GM21576 (cell line): ENCODE measurements at regions not wholly inside any gene's neighbourhood (a gene's known extent, or its start where the extent isn't known, plus 50 kb on each side); places are given as distances from the start of the nearest gene placed in this dataset.
"Not testable (repeated sequence)": the region's sequence is repeated elsewhere in the genome, so short reads cannot be mapped to it uniquely, and the experiment has no call there.

Experiments
- ATAC-seq: cut with Tn5 transposase; IDR thresholded peaks from one replicate; pipeline ENCODE4 v1.9.1; 2021; ENCODE audit warnings: mild to moderate bottlenecking, moderate library complexity; ENCODE audit not compliant: unreplicated experiment

- ATAC-seq, result no peak
These were observed 242.8 kb downstream of the CCSER2 start for GRCh38 chr10:84571146-84571545.

GRCh38 chr10:84574102-84574501, 245.7 kb downstream of the CCSER2 start:
- ATAC-seq, result no peak

- no peak for ATAC-seq
These were observed 253.6 kb downstream of the CCSER2 start for GRCh38 chr10:84581976-84582375.

GRCh38 chr10:84583501-84583900, 255.1 kb downstream of the CCSER2 start:
- no peak for ATAC-seq

GRCh38 chr10:84587789-84588188, 259.4 kb downstream of the CCSER2 start:
- ATAC-seq, result no peak

- no peak for ATAC-seq
These were observed 260.0 kb downstream of the CCSER2 start for GRCh38 chr10:84588426-84588825.

GRCh38 chr10:84588971-84589370, 260.6 kb downstream of the CCSER2 start:
- no peak for ATAC-seq

GRCh38 chr10:84589526-84590205, 261.3 kb downstream of the CCSER2 start:
- ATAC-seq, result no peak

- ATAC-seq, result no peak
These were observed 262.2 kb downstream of the CCSER2 start for GRCh38 chr10:84590327-84591193.

GRCh38 chr10:84593506-84593905, 265.1 kb downstream of the CCSER2 start:
- no peak for ATAC-seq

GRCh38 chr10:84596585-84596984, 268.2 kb downstream of the CCSER2 start:
- ATAC-seq, result no peak

GRCh38 chr10:84599254-84599653, 270.9 kb downstream of the CCSER2 start:
- no peak for ATAC-seq

- no peak for ATAC-seq
These were observed 272.6 kb downstream of the CCSER2 start for GRCh38 chr10:84600947-84601346.

- not testable (repeated sequence) for ATAC-seq
These were observed 274.2 kb downstream of the CCSER2 start for GRCh38 chr10:84602543-84602942.

GRCh38 chr10:84603971-84604370, 275.6 kb downstream of the CCSER2 start:
- no peak for ATAC-seq

- ATAC-seq, result no peak
These were observed 277.4 kb downstream of the CCSER2 start for GRCh38 chr10:84605802-84606201.

GRCh38 chr10:84606428-84606827, 278.0 kb downstream of the CCSER2 start:
- no peak for ATAC-seq

- no peak for ATAC-seq
These were observed 278.7 kb downstream of the CCSER2 start for GRCh38 chr10:84607044-84607443.

- no peak for ATAC-seq
These were observed 279.1 kb downstream of the CCSER2 start for GRCh38 chr10:84607523-84607922.

GRCh38 chr10:84608126-84608525, 279.7 kb downstream of the CCSER2 start:
- peak; percentile 76 for ATAC-seq

- ATAC-seq, result no peak
These were observed 285.1 kb downstream of the CCSER2 start for GRCh38 chr10:84613336-84614021.
